CD14-positive monocyte (primary cell): ENCODE measurements at regions not wholly inside any gene's neighbourhood (a gene's known extent, or its start where the extent isn't known, plus 50 kb on each side); places are given as distances from the start of the nearest gene placed in this dataset. TPM values are rescaled to one million over a fixed set of nuclear protein-coding genes. Genes with fewer than 3 reads are reported as not detected.
A peak's percentile ranks its signal among the peaks of the same experiment; 100 is the strongest.

Experiments used
- DNase-seq, 3 donors: peaks; one replicate each; pipeline ENCODE4 v3.0.0-alpha.2; 2011 to 2022
- H2AFZ ChIP-seq: 2 replicates; pipeline ENCODE4 v1.6.0; 2012; ENCODE audit warnings: mild to moderate bottlenecking, low read depth, low read length, inconsistent platforms; ENCODE audit not compliant: insufficient read depth, poor library complexity, severe bottlenecking
- H3K27ac ChIP-seq, 2 donors: 1 replicate in 1 of 2; 2 replicates in 1 of 2; pipeline ENCODE4 v1.5.1; 2012 to 2013; ENCODE audit warnings: low read length in 2 of 2, control low read depth in 1 of 2, inconsistent platforms in 1 of 2, low read depth in 1 of 2, mild to moderate bottlenecking in 1 of 2
- H3K27me3 ChIP-seq, 2 donors: one replicate each; pipeline versions ENCODE4 v1.6.0 to v1.6.1; 2011 to 2013; ENCODE audit warnings: low read length in 2 of 2; ENCODE audit not compliant: control insufficient read depth in 2 of 2, insufficient read depth in 2 of 2
- H3K36me3 ChIP-seq, 2 donors: replicated peaks in 1 of 2; 1 replicate in 1 of 2; 2 replicates in 1 of 2; pipeline versions ENCODE4 v1.5.1 to v1.6.1; 2012 to 2013; ENCODE audit warnings: low read length in 2 of 2, control low read depth in 1 of 2, inconsistent platforms in 1 of 2, mild to moderate bottlenecking in 1 of 2; ENCODE audit not compliant: insufficient read depth in 2 of 2, control insufficient read depth in 1 of 2
- H3K4me1 ChIP-seq, 2 donors: 1 replicate in 1 of 2; 2 replicates in 1 of 2; pipeline versions ENCODE4 v1.5.1 to v1.6.1; 2012 to 2013; ENCODE audit warnings: low read length in 2 of 2, control low read depth in 1 of 2, inconsistent platforms in 1 of 2, mild to moderate bottlenecking in 1 of 2, moderate library complexity in 1 of 2; ENCODE audit not compliant: insufficient read depth in 2 of 2, control insufficient read depth in 1 of 2
- H3K4me2 ChIP-seq: replicated peaks from 2 replicates; pipeline ENCODE3; 2012; ENCODE audit warnings: low read length, moderate library complexity, mild to moderate bottlenecking; ENCODE audit not compliant: poor library complexity, severe bottlenecking; ENCODE audit errors: extremely low read depth
- H3K4me3 ChIP-seq, 3 experiments: fragments of 200-600 bp in 1 of 3; sonication (generic) in 1 of 3; replicated peaks in 1 of 3; 1 replicate in 2 of 3; 2 replicates in 1 of 3; pipeline ENCODE4 v1.5.1; 2011 to 2013; ENCODE audit warnings: low read length in 3 of 3, mild to moderate bottlenecking in 3 of 3, control low read depth in 2 of 3, low read depth in 2 of 3, inconsistent platforms in 1 of 3, moderate library complexity in 1 of 3
- H3K79me2 ChIP-seq: 2 replicates; pipeline ENCODE4 v1.6.0; 2012; ENCODE audit warnings: mild to moderate bottlenecking, control low read depth, inconsistent platforms, low read length, moderate library complexity; ENCODE audit not compliant: insufficient read depth
- H3K9ac ChIP-seq: 2 replicates; pipeline ENCODE4 v1.6.0; 2017; ENCODE audit warnings: low read length, mild to moderate bottlenecking; ENCODE audit not compliant: insufficient read depth, poor library complexity, severe bottlenecking
- H3K9me3 ChIP-seq, 2 donors: replicated peaks in 1 of 2; 1 replicate in 1 of 2; 2 replicates in 1 of 2; pipeline versions ENCODE4 v1.5.1 to v1.6.1; 2012 to 2013; ENCODE audit warnings: low read length in 2 of 2, control low read depth in 1 of 2; ENCODE audit not compliant: control insufficient read depth in 1 of 2, insufficient read depth in 1 of 2
- H4K20me1 ChIP-seq: 2 replicates; pipeline ENCODE4 v1.6.0; 2012; ENCODE audit warnings: mild to moderate bottlenecking, low read length, control low read depth, moderate library complexity; ENCODE audit not compliant: insufficient read depth
- H3K27ac Mint-ChIP-seq, 7 donors: one replicate each; pipeline ENCODE4 v1.8.0; 2020; ENCODE audit warnings: mild to moderate bottlenecking in 7 of 7, mixed read lengths in 7 of 7, moderate library complexity in 6 of 7, inconsistent platforms in 2 of 7
- H3K27me3 Mint-ChIP-seq, 3 donors: one replicate each; pipeline ENCODE4 v1.8.0; 2021 to 2022; ENCODE audit warnings: low read depth in 3 of 3, mild to moderate bottlenecking in 3 of 3, mixed read lengths in 3 of 3, moderate library complexity in 3 of 3, inconsistent platforms in 1 of 3
- H3K36me3 Mint-ChIP-seq, 2 donors: one replicate each; pipeline ENCODE4 v1.8.0; 2020; ENCODE audit warnings: mixed read lengths in 2 of 2, inconsistent platforms in 1 of 2, mild to moderate bottlenecking in 1 of 2
- H3K4me1 Mint-ChIP-seq: one replicate; pipeline ENCODE4 v1.8.0; 2020; ENCODE audit warnings: mild to moderate bottlenecking, mixed read lengths
- H3K4me3 Mint-ChIP-seq, 2 donors: one replicate each; pipeline ENCODE4 v1.8.0; 2020; ENCODE audit warnings: mild to moderate bottlenecking in 2 of 2, mixed read lengths in 2 of 2, moderate library complexity in 1 of 2
- H3K9me3 Mint-ChIP-seq, 7 donors: one replicate each; pipeline ENCODE4 v1.8.0; 2020 to 2022; ENCODE audit warnings: mixed read lengths in 7 of 7, mild to moderate bottlenecking in 6 of 7, moderate library complexity in 6 of 7, inconsistent platforms in 2 of 7
- WGBS: methylation state at CpG from one replicate; pipeline ENCODE4 v1.1.5; 2013; ENCODE audit warnings: missing lambda C conversion rate; ENCODE audit not compliant: insufficient coverage; 5-methylcytosine and 5-hydroxymethylcytosine counted together
- intact Hi-C, 2 donors: fragments of 100-400 bp; cut with micrococcal nuclease; formaldehyde crosslinking; loops; one replicate each; pipeline versions ENCODE4 v1.15.0 to v1.15.1; 2023
- small RNA-seq: library from RNA; depleted of rRNA; stranded (forward); fragments of <200 nt; gene quantifications from one replicate; pipeline ENCODE3, GENCODE V24; 2012; ENCODE audit warnings: low read depth; ENCODE audit not compliant: insufficient read length
- TF ChIP-seq, protein P1 (sequence below): fragments of 200-600 bp; IDR thresholded peaks from one replicate; pipeline ENCODE4 v1.8.0; 2022; ENCODE audit warnings: antibody characterized with exemption, mild to moderate bottlenecking

DNA sequence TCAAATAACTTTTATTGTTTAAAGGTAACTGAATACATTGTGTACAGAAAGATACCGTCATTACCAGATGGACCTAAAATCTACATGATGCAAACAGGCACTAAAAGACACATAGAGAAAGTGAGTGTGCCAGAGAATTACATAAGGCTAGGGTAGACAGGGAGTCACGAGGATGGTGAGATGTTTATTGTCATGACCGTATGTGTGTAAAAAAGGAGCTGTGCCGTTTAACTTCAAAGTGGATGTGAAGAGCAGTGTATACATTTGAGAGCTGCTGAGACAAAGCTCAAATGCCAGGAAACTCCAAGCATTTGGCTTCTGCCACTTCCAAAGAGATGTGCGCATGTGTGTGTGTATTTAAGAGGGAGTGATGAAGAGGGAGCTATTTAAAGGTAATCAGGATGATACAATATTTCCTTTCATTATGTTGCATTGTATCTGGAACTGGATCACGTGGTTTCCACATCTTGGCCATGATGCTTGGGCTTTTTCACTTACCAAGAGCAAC is 51.4 kb upstream of the IGF1R start:
- no peak overlapping the region for H3K4me3 Mint-ChIP-seq
- Histone ChIP-seq H3K9ac (no peak overlapping the region), H3K27me3 (peaks cover 0 to under 1% of the 10 kb centered on the region in 2 donors), H3K4me2 (no peak overlapping the region), H3K4me3 (no peak overlapping the region), H2AFZ (no peak overlapping the region), H3K9me3 (no peaks in the 10 kb centered on the region), H3K79me2 (no peaks in the 10 kb centered on the region), H4K20me1 (no peaks in the 10 kb centered on the region), H3K27ac (no peak overlapping the region), H3K4me1 (peaks cover 5 to 13% of the 10 kb centered on the region in 2 donors), H3K36me3 (no peaks in the 10 kb centered on the region)
- no peak overlapping the region for H3K27ac Mint-ChIP-seq
- WGBS = 85% methylated on average over 3 of the region's 6 CpGs
- peaks cover 9% of the 10 kb centered on the region for H3K4me1 Mint-ChIP-seq
- H3K27me3 Mint-ChIP-seq = peaks cover 5 to 12% (median 7%) of the 10 kb centered on the region in 3 donors
- no peaks in the 10 kb centered on the region for H3K36me3 Mint-ChIP-seq
- peaks cover 0 to 3% (median 0%) of the 10 kb centered on the region in 7 donors for H3K9me3 Mint-ChIP-seq
- TF ChIP-seq, protein P1, sequence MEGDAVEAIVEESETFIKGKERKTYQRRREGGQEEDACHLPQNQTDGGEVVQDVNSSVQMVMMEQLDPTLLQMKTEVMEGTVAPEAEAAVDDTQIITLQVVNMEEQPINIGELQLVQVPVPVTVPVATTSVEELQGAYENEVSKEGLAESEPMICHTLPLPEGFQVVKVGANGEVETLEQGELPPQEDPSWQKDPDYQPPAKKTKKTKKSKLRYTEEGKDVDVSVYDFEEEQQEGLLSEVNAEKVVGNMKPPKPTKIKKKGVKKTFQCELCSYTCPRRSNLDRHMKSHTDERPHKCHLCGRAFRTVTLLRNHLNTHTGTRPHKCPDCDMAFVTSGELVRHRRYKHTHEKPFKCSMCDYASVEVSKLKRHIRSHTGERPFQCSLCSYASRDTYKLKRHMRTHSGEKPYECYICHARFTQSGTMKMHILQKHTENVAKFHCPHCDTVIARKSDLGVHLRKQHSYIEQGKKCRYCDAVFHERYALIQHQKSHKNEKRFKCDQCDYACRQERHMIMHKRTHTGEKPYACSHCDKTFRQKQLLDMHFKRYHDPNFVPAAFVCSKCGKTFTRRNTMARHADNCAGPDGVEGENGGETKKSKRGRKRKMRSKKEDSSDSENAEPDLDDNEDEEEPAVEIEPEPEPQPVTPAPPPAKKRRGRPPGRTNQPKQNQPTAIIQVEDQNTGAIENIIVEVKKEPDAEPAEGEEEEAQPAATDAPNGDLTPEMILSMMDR = no peak
- intact Hi-C loops = no loop called here
- no peak for DNase-seq

DNA sequence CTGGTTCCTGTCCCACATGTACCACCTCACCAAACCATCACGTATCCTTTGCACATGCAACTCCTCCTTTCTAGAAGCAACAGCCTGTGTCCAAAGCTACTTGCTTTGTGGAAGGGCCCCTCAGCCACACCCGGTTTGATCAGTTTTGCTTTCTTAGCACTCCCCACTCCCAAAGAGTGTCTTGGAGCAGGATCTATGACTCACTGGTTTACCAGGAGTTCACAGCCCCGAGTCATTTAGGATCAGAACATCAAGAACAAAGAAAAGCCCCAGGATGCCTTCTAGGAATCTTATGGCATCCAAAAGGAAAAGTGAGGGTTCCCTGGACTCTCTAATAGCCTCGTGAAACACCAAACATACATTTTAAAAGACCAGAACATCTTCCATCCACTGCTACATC is 50.7 kb upstream of the IGF1R start:
- no peaks in the 10 kb centered on the region for H3K36me3 Mint-ChIP-seq
- peaks cover 5 to 7% (median 7%) of the 10 kb centered on the region in 3 donors for H3K27me3 Mint-ChIP-seq
- no peak overlapping the region for H3K27ac ChIP-seq
- no peaks in the 10 kb centered on the region for H3K79me2 ChIP-seq
- no peak overlapping the region for H3K4me3 ChIP-seq
- H3K27ac Mint-ChIP-seq = peak overlapping the region in 1 of 7 donors; percentile 50
- peaks cover 0 to 2% (median 0%) of the 10 kb centered on the region in 7 donors for H3K9me3 Mint-ChIP-seq
- H3K4me1 Mint-ChIP-seq = peaks cover 9% of the 10 kb centered on the region
- H2AFZ ChIP-seq = peak overlapping the region; percentile 22
- H3K9ac ChIP-seq = no peak overlapping the region
- H3K4me2 ChIP-seq = no peak overlapping the region
- H3K9me3 ChIP-seq = no peaks in the 10 kb centered on the region
- H4K20me1 ChIP-seq = no peaks in the 10 kb centered on the region
- WGBS = 100% methylated on average over 2 of the region's 4 CpGs
- H3K27me3 ChIP-seq = no peaks in the 10 kb centered on the region
- no peaks in the 10 kb centered on the region for H3K36me3 ChIP-seq
- no peak for DNase-seq
- TF ChIP-seq, protein P1 = no peak
- H3K4me3 Mint-ChIP-seq = no peak overlapping the region
- intact Hi-C loops = no loop called here
- peaks cover 5 to 13% of the 10 kb centered on the region in 2 donors for H3K4me1 ChIP-seq

Small RNA genes in the stretch of these regions (small RNA-seq; reads per million reads assigned to genes)
- gene AC022523.2 = not detected
- not detected for gene RF00026
- not detected for gene RNU6-1186P
